A673 (cell line): ENCODE measurements at regions not wholly inside any gene's neighbourhood (a gene's known extent, or its start where the extent isn't known, plus 50 kb on each side); places are given as distances from the start of the nearest gene placed in this dataset.

Experiments used
- CTCF ChIP-seq: fragments of 300-800, 200-600 bp; sonication (generic); conservative IDR thresholded peaks from 2 replicates; pipeline ENCODE4 v1.5.1; 2017; ENCODE audit warnings: low read depth, mild to moderate bottlenecking, antibody characterized with exemption, low read length, moderate library complexity, mixed read lengths
- EZH2 ChIP-seq: fragments of 200-600 bp; sonication (generic); IDR thresholded peaks from 2 replicates; pipeline ENCODE4 v1.6.1; 2017; ENCODE audit warnings: borderline replicate concordance, low read depth, mild to moderate bottlenecking, mixed read lengths, antibody characterized with exemption, low read length; ENCODE audit not compliant: poor library complexity, severe bottlenecking

- no peak for TF ChIP-seq CTCF
- TF ChIP-seq EZH2 = no peak
Measured at GRCh38 chr20:19823971-19824370, 65.9 kb downstream of the RIN2 start.
